Fibroblast of pulmonary artery (primary cell): ENCODE measurements at regions not wholly inside any gene's neighbourhood (a gene's known extent, or its start where the extent isn't known, plus 50 kb on each side); places are given as distances from the start of the nearest gene placed in this dataset.

Source experiments
- DNase-seq: peaks from one replicate; pipeline ENCODE4 v3.0.0-alpha.2; 2010; ENCODE audit warnings: low read depth
- H3K4me3 ChIP-seq: replicated peaks from 2 replicates; pipeline ENCODE4 v1.5.1; 2011; ENCODE audit warnings: low read depth, mild to moderate bottlenecking, control low read depth, low read length, moderate library complexity
- CTCF ChIP-seq: IDR thresholded peaks from 2 replicates; pipeline ENCODE4 v1.5.1; 2011; ENCODE audit warnings: mild to moderate bottlenecking, control low read depth, low read length, inconsistent platforms; ENCODE audit errors: missing control alignments

GRCh38 chr2:105460048-105460732, 61.3 kb upstream of the FHL2 start:
- no peak for TF ChIP-seq CTCF
- DNase-seq, result no peak
- H3K4me3 ChIP-seq, result no peak overlapping the region

- no peak for DNase-seq
- no peak overlapping the region for H3K4me3 ChIP-seq
- no peak for TF ChIP-seq CTCF
Measured at GRCh38 chr2:105458076-105458475, 59.2 kb upstream of the FHL2 start.

GRCh38 chr2:105455488-105456003, 56.7 kb upstream of the FHL2 start:
- TF ChIP-seq CTCF, result no peak
- DNase-seq, result peak; percentile 88

GRCh38 chr2:105454801-105455485, 56.1 kb upstream of the FHL2 start:
- DNase-seq, result peak; percentile 56
- TF ChIP-seq CTCF, result peak; percentile 50
- no peak overlapping the region for H3K4me3 ChIP-seq

More at GRCh38 chr2:105455488-105456003, 56.7 kb upstream of the FHL2 start:
- H3K4me3 ChIP-seq, result no peak overlapping the region

GRCh38 chr2:105451571-105452166, 52.8 kb upstream of the FHL2 start:
- no peak overlapping the region for H3K4me3 ChIP-seq
- TF ChIP-seq CTCF, result no peak
- DNase-seq, result no peak

- H3K4me3 ChIP-seq, result no peak overlapping the region
- no peak for DNase-seq
- TF ChIP-seq CTCF, result no peak
Measured at GRCh38 chr2:105450471-105450870, 51.6 kb upstream of the FHL2 start.
